Brain microvascular endothelial cell (primary cell): ENCODE measurements at regions not wholly inside any gene's neighbourhood (a gene's known extent, or its start where the extent isn't known, plus 50 kb on each side); places are given as distances from the start of the nearest gene placed in this dataset.

ENCODE experiments used
- DNase-seq: peaks from one replicate; pipeline ENCODE4 v3.0.0-alpha.2; 2020
- H3K27ac ChIP-seq: fragments of 250-450 bp; sonication (Bioruptor Pico); 2 replicates; pipeline ENCODE4 v1.5.1; 2020; ENCODE audit warnings: mild to moderate bottlenecking, moderate library complexity
- H3K27me3 ChIP-seq: fragments of 250-450 bp; sonication (Bioruptor Pico); replicated peaks from 2 replicates; pipeline ENCODE4 v1.5.1; 2020; ENCODE audit warnings: mild to moderate bottlenecking
- H3K36me3 ChIP-seq: fragments of 250-450 bp; sonication (Bioruptor Pico); replicated peaks from 2 replicates; pipeline ENCODE4 v1.5.1; 2020; ENCODE audit warnings: mild to moderate bottlenecking
- H3K4me3 ChIP-seq: 2 replicates; pipeline ENCODE4 v1.5.1; 2011; ENCODE audit warnings: low read depth, mild to moderate bottlenecking, control low read depth, low read length, moderate library complexity
- CTCF ChIP-seq: IDR thresholded peaks from 2 replicates; pipeline ENCODE4 v1.5.1; 2011; ENCODE audit warnings: low read depth, mild to moderate bottlenecking, moderate library complexity, low read length, control low read depth, inconsistent platforms; ENCODE audit errors: missing control alignments
- in situ Hi-C: cut with HindIII; loops from 2 replicates; pipeline ENCODE4 v1.10.0; 2017; ENCODE audit warnings: low sequenced_read_pairs, low pct_ligation_motif_present

- no peak overlapping the region for H3K27ac ChIP-seq
- no peak for DNase-seq
- in situ Hi-C loops, result no loop called here
- H3K4me3 ChIP-seq, result no peak overlapping the region
- TF ChIP-seq CTCF, result no peak
- no peaks in the 10 kb centered on the region for H3K36me3 ChIP-seq
- no peaks in the 10 kb centered on the region for H3K27me3 ChIP-seq
These were observed 375.8 kb downstream of the GATA3 start for GRCh38 chr10:8430321-8430720.

- no peaks in the 10 kb centered on the region for H3K36me3 ChIP-seq
- H3K4me3 ChIP-seq, result no peak overlapping the region
- in situ Hi-C loops, result no loop called here
- no peak for DNase-seq
- no peak for TF ChIP-seq CTCF
- H3K27ac ChIP-seq, result no peak overlapping the region
- no peaks in the 10 kb centered on the region for H3K27me3 ChIP-seq
These were observed 377.0 kb downstream of the GATA3 start for GRCh38 chr10:8431511-8431910.

GRCh38 chr10:8435186-8436055, 380.9 kb downstream of the GATA3 start:
- Histone ChIP-seq H3K27me3 (no peaks in the 10 kb centered on the region), H3K4me3 (no peak overlapping the region), H3K27ac (no peak overlapping the region), H3K36me3 (no peaks in the 10 kb centered on the region)
- TF ChIP-seq CTCF, result no peak
- in situ Hi-C loops, result no loop called here
- DNase-seq, result no peak

GRCh38 chr10:8437896-8438295, 383.4 kb downstream of the GATA3 start:
- H3K27me3 ChIP-seq, result no peaks in the 10 kb centered on the region
- H3K36me3 ChIP-seq, result no peaks in the 10 kb centered on the region
- no peak overlapping the region for H3K4me3 ChIP-seq
- DNase-seq, result no peak
- in situ Hi-C loops, result no loop called here
- no peak for TF ChIP-seq CTCF
- no peak overlapping the region for H3K27ac ChIP-seq

- TF ChIP-seq CTCF, result no peak
- H3K27ac ChIP-seq, result no peak overlapping the region
- H3K27me3 ChIP-seq, result no peaks in the 10 kb centered on the region
- DNase-seq, result no peak
- no peak overlapping the region for H3K4me3 ChIP-seq
- in situ Hi-C loops, result no loop called here
- no peaks in the 10 kb centered on the region for H3K36me3 ChIP-seq
These were observed 384.1 kb downstream of the GATA3 start for GRCh38 chr10:8438603-8439002.

GRCh38 chr10:8439040-8439439, 384.6 kb downstream of the GATA3 start:
- Histone ChIP-seq H3K36me3 (no peaks in the 10 kb centered on the region), H3K4me3 (no peak overlapping the region), H3K27me3 (no peaks in the 10 kb centered on the region), H3K27ac (no peak overlapping the region)
- DNase-seq, result no peak
- in situ Hi-C loops, result no loop called here
- TF ChIP-seq CTCF, result no peak
